ENCODE measurements at regions not wholly inside any gene's neighbourhood (a gene's known extent, or its start where the extent isn't known, plus 50 kb on each side); places are given as distances from the start of the nearest gene placed in this dataset.
"Not testable (repeated sequence)": the region's sequence is repeated elsewhere in the genome, so short reads cannot be mapped to it uniquely, and the experiment has no call there.

GRCh38 chr2:76697439-76697838 lies 824.7 kb downstream of the LRRTM4 start:
- not testable (repeated sequence) for TF ChIP-seq CTCF (IDR thresholded peaks at IDR 0.05; ENCODE audit: low read depth, low read length, poor library complexity, severe bottlenecking); EZH2phosphoT487 (IDR thresholded peaks at IDR 0.05; ENCODE audit: borderline replicate concordance, low read length)
